Trophoblast cell (in vitro differentiated cells and primary cell): ENCODE measurements at regions not wholly inside any gene's neighbourhood (a gene's known extent, or its start where the extent isn't known, plus 50 kb on each side); places are given as distances from the start of the nearest gene placed in this dataset.

Source experiments
- DNase-seq, 2 donors: peaks; one replicate each; pipeline ENCODE4 v3.0.0-alpha.2; 2016
- H2AFZ ChIP-seq: 2 replicates; pipeline ENCODE4 v1.6.1; 2013; ENCODE audit warnings: low read length, moderate library complexity, mild to moderate bottlenecking; ENCODE audit not compliant: insufficient read depth, poor library complexity
- H2AK5ac ChIP-seq: 2 replicates; pipeline ENCODE4 v1.6.1; 2013; ENCODE audit warnings: mild to moderate bottlenecking, low read length
- H2BK120ac ChIP-seq: 2 replicates; pipeline ENCODE4 v1.6.1; 2013; ENCODE audit warnings: low read length, mild to moderate bottlenecking, moderate library complexity; ENCODE audit not compliant: insufficient read depth, poor library complexity
- H2BK12ac ChIP-seq: 2 replicates; pipeline ENCODE4 v1.6.1; 2013; ENCODE audit warnings: mild to moderate bottlenecking, low read length, moderate library complexity
- H2BK5ac ChIP-seq: 2 replicates; pipeline ENCODE4 v1.6.1; 2013; ENCODE audit warnings: low read length, low read depth, moderate library complexity, mild to moderate bottlenecking; ENCODE audit not compliant: poor library complexity
- H3K14ac ChIP-seq: 2 replicates; pipeline ENCODE4 v1.6.1; 2013; ENCODE audit warnings: mild to moderate bottlenecking, low read length
- H3K18ac ChIP-seq: 2 replicates; pipeline ENCODE4 v1.6.1; 2013; ENCODE audit warnings: mild to moderate bottlenecking, low read length
- H3K23ac ChIP-seq: 2 replicates; pipeline ENCODE4 v1.6.1; 2013; ENCODE audit warnings: low read length
- H3K27ac ChIP-seq: 2 replicates; pipeline ENCODE4 v1.5.1; 2013; ENCODE audit warnings: low read depth, mild to moderate bottlenecking, inconsistent platforms, low read length, moderate library complexity
- H3K27me3 ChIP-seq: 2 replicates; pipeline ENCODE4 v1.6.1; 2013; ENCODE audit warnings: inconsistent platforms, mild to moderate bottlenecking, low read length, moderate library complexity; ENCODE audit not compliant: insufficient read depth
- H3K36me3 ChIP-seq, 2 experiments: 1 replicate in 1 of 2; 2 replicates in 1 of 2; pipeline ENCODE4 v1.6.1; 2013; ENCODE audit warnings: low read length in 2 of 2, mild to moderate bottlenecking in 2 of 2, moderate library complexity in 1 of 2; ENCODE audit not compliant: insufficient read depth in 2 of 2, control insufficient read depth in 1 of 2
- H3K4ac ChIP-seq: 2 replicates; pipeline ENCODE4 v1.6.1; 2013; ENCODE audit warnings: low read depth, mild to moderate bottlenecking, low read length, moderate library complexity
- H3K4me1 ChIP-seq, 2 experiments: 1 replicate in 1 of 2; 2 replicates in 1 of 2; pipeline ENCODE4 v1.6.1; 2013; ENCODE audit warnings: low read length in 2 of 2, mild to moderate bottlenecking in 2 of 2, moderate library complexity in 1 of 2; ENCODE audit not compliant: insufficient read depth in 2 of 2, control insufficient read depth in 1 of 2
- H3K4me2 ChIP-seq: 2 replicates; pipeline ENCODE4 v1.6.1; 2013; ENCODE audit warnings: inconsistent platforms, mild to moderate bottlenecking, low read length, moderate library complexity
- H3K4me3 ChIP-seq: 2 replicates; pipeline ENCODE4 v1.5.1; 2013; ENCODE audit warnings: mild to moderate bottlenecking, low read depth, low read length, inconsistent platforms
- H3K79me1 ChIP-seq: one replicate; pipeline ENCODE4 v1.6.1; 2013; ENCODE audit warnings: low read length
- H3K79me2 ChIP-seq: 2 replicates; pipeline ENCODE4 v1.6.1; 2013; ENCODE audit warnings: low read length, mild to moderate bottlenecking; ENCODE audit not compliant: control insufficient read depth, insufficient read depth, poor library complexity
- H3K9ac ChIP-seq: 2 replicates; pipeline ENCODE4 v1.6.1; 2013; ENCODE audit warnings: mild to moderate bottlenecking, low read length
- H3K9me3 ChIP-seq: 2 replicates; pipeline ENCODE4 v1.6.1; 2013; ENCODE audit warnings: low read depth, mild to moderate bottlenecking, control low read depth, inconsistent platforms, low read length; ENCODE audit not compliant: insufficient read depth
- H4K12ac ChIP-seq: 2 replicates; pipeline ENCODE4 v1.6.1; 2013; ENCODE audit warnings: low read depth, mild to moderate bottlenecking, low read length, moderate library complexity
- H4K8ac ChIP-seq: 2 replicates; pipeline ENCODE4 v1.6.1; 2013; ENCODE audit warnings: low read depth, mild to moderate bottlenecking, low read length, moderate library complexity
- H4K91ac ChIP-seq: one replicate; pipeline ENCODE4 v1.6.1; 2013; ENCODE audit warnings: low read depth, mild to moderate bottlenecking, low read length, moderate library complexity
- WGBS: extraction: QIAGEN DNeasy Blood & Tissue Kit; methylation state at CpG from one replicate; pipeline ENCODE4 v1.1.7; 2013; ENCODE audit warnings: missing lambda C conversion rate; ENCODE audit not compliant: insufficient read length, insufficient coverage; ENCODE audit errors: extremely low coverage; 5-methylcytosine and 5-hydroxymethylcytosine counted together

DNA sequence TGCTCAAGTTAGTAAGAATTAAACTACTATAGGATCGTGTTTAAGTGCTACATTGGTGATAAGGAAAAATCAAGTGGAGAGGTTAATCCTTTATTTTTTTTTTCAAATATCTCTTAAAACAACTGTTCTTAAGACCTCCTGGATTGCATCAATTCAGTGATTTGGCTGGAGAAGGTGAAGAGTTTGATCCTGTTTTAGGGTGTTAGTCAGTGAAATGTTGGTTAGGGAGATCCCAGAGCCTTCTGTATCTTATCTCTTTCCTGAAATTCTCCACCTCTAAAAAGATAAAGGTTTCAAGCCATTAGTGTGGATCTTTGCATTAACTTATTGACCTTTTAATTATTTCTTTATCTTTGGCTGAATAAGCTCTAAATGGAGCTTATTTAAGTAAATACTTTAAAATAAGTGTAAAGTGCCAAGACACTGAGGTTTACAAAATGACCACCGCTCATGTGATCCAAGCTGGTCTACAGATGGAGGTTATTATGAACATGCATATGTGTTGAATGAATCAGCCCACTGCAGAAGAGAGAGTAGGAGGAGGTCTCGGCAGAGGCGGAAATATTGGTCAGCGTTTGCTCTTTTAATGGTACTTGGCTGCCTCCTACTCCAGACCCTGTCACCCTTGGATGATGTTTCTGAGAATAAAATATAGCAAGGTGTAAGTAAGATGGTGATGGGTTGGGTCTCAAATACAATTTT is 51.8 kb upstream of the BMPER start:
- no peak overlapping the region for H3K4me2 ChIP-seq
- H3K9me3 ChIP-seq: no peaks in the 10 kb centered on the region
- H3K18ac ChIP-seq: no peak overlapping the region
- H3K9ac ChIP-seq: no peak overlapping the region
- no peak overlapping the region for H2BK12ac ChIP-seq
- H2AFZ ChIP-seq: no peak overlapping the region
- H3K27me3 ChIP-seq: no peaks in the 10 kb centered on the region
- H2AK5ac ChIP-seq: no peak overlapping the region
- H4K12ac ChIP-seq: no peak overlapping the region
- H3K14ac ChIP-seq: no peak overlapping the region
- no peaks in the 10 kb centered on the region for H3K36me3 ChIP-seq
- no peak overlapping the region for H4K8ac ChIP-seq
- DNase-seq: no peak
- H3K27ac ChIP-seq: no peak overlapping the region
- no peak overlapping the region for H2BK5ac ChIP-seq
- H3K4me3 ChIP-seq: no peak overlapping the region
- WGBS: no CpG with 5 or more reads among the region's 5 CpGs
- H3K79me1 ChIP-seq: no peaks in the 10 kb centered on the region
- no peaks in the 10 kb centered on the region for H3K4me1 ChIP-seq
- H2BK120ac ChIP-seq: no peak overlapping the region
- no peak overlapping the region for H3K23ac ChIP-seq
- no peak overlapping the region for H3K4ac ChIP-seq
- no peak overlapping the region for H4K91ac ChIP-seq
- H3K79me2 ChIP-seq: no peaks in the 10 kb centered on the region

- no peak overlapping the region for H2BK120ac ChIP-seq
- no peak overlapping the region for H3K14ac ChIP-seq
- H4K8ac ChIP-seq: no peak overlapping the region
- H3K9me3 ChIP-seq: no peaks in the 10 kb centered on the region
- no peak overlapping the region for H3K9ac ChIP-seq
- H3K36me3 ChIP-seq: no peaks in the 10 kb centered on the region
- WGBS: no CpG with 5 or more reads among the region's 1 CpG
- H2AFZ ChIP-seq: no peak overlapping the region
- no peaks in the 10 kb centered on the region for H3K79me1 ChIP-seq
- H3K27ac ChIP-seq: no peak overlapping the region
- no peak overlapping the region for H4K91ac ChIP-seq
- no peak overlapping the region for H3K4me3 ChIP-seq
- no peak overlapping the region for H3K23ac ChIP-seq
- no peak overlapping the region for H3K4ac ChIP-seq
- DNase-seq: no peak
- H3K18ac ChIP-seq: no peak overlapping the region
- no peaks in the 10 kb centered on the region for H3K27me3 ChIP-seq
- H3K4me2 ChIP-seq: no peak overlapping the region
- no peaks in the 10 kb centered on the region for H3K79me2 ChIP-seq
- H4K12ac ChIP-seq: no peak overlapping the region
- H2BK5ac ChIP-seq: no peak overlapping the region
- H3K4me1 ChIP-seq: no peaks in the 10 kb centered on the region
- no peak overlapping the region for H2BK12ac ChIP-seq
- no peak overlapping the region for H2AK5ac ChIP-seq
These were observed 51.2 kb upstream of the BMPER start for GRCh38 chr7:33854178-33854577.

DNA sequence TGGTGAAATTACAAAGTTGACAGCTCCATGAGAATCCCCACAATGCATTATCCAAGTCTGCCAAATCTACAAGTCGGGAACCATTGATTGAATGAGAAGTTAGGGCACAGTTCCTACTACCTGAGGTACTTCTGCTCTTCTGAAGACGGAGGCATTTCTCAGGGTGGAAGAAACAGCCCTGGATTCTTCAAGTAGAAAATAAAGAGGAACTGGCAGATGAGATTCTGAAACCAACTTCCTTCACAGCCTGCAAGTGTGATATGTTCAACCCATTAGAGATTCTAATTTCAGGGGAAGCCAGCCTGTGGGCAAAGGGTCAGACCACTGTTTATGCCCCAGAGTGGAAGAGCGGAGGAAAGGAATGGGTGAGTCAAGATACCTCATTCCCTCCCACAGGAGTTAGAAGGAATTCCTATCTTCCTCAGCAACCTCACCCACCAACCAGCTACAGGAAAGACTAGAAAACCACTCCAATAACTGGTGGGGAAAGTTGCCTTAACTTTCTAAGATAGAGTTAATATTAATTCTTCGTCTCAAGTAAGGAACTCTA is 50.5 kb upstream of the BMPER start:
- Histone ChIP-seq H3K4me2 (no peak overlapping the region), H3K36me3 (no peaks in the 10 kb centered on the region), H3K9ac (no peak overlapping the region), H4K12ac (no peak overlapping the region), H2BK120ac (no peak overlapping the region), H3K23ac (no peak overlapping the region), H3K14ac (no peak overlapping the region), H3K27ac (no peak overlapping the region), H4K91ac (no peak overlapping the region), H2AK5ac (no peak overlapping the region), H2BK12ac (no peak overlapping the region), H2AFZ (no peak overlapping the region), H2BK5ac (no peak overlapping the region), H3K4me3 (no peak overlapping the region), H3K9me3 (no peaks in the 10 kb centered on the region), H3K18ac (no peak overlapping the region), H3K4ac (no peak overlapping the region), H4K8ac (no peak overlapping the region), H3K4me1 (no peaks in the 10 kb centered on the region), H3K79me2 (no peaks in the 10 kb centered on the region), H3K79me1 (no peaks in the 10 kb centered on the region), H3K27me3 (no peaks in the 10 kb centered on the region)
- no CpG with 5 or more reads among the region's 4 CpGs for WGBS
- DNase-seq: no peak
